H1 (cell line): ENCODE measurements at regions not wholly inside any gene's neighbourhood (a gene's known extent, or its start where the extent isn't known, plus 50 kb on each side); places are given as distances from the start of the nearest gene placed in this dataset.

Experiments
- CHD7 ChIP-seq: fragments of 300-600 bp; sonication (generic); IDR thresholded peaks from 2 replicates; pipeline ENCODE4 v1.7.1; 2012; ENCODE audit warnings: low read length, moderate library complexity, mild to moderate bottlenecking, inconsistent platforms; ENCODE audit not compliant: insufficient replicate concordance
- MAFK ChIP-seq: IDR thresholded peaks from 2 replicates; pipeline ENCODE4 v1.6.1; 2012; ENCODE audit warnings: low read depth, mild to moderate bottlenecking, improper control_type of control experiment, low read length
- RFX5 ChIP-seq: IDR thresholded peaks from 2 replicates; pipeline ENCODE4 v1.6.1; 2011; ENCODE audit warnings: low read depth, low read length, improper control_type of control experiment, borderline replicate concordance
- SIN3A ChIP-seq, 2 experiments: IDR thresholded peaks in 1 of 2; conservative IDR thresholded peaks in 1 of 2; 2 replicates each; pipeline ENCODE4 v1.6.1; 2011 to 2012; ENCODE audit warnings: low read length in 2 of 2, improper control_type of control experiment in 1 of 2, low read depth in 1 of 2, mild to moderate bottlenecking in 1 of 2

DNA sequence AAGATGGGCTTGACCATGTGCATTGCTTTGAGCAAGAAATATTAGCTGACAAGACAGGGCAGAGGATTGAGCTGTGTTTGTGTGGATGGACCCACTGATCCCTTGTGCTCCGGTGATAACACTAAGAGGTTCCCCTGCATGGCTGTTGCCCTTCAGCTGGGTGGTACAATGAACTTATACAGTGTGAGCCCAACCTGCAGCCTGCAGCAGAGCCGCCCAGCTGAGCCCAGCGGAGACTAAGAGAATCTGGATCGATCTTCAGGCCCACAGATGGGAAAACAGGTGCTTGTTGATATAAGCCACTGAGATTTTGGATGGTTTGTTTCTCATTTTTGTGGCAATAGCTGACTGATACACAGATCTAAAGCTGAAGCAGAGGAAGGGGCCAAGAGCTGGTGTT lies 177.4 kb upstream of the SYT13 start (continued):
- TF ChIP-seq CHD7, result no peak
- no peak for TF ChIP-seq RFX5
- no peak for TF ChIP-seq MAFK
- no peak for TF ChIP-seq SIN3A (conservative IDR thresholded peaks at IDR 0.05 in 1 of 2, IDR thresholded peaks at IDR 0.05 in 1 of 2; ENCODE audit: low read depth in 1 of 2, low read length in 2 of 2)
